ENCODE measurements at regions not wholly inside any gene's neighbourhood (a gene's known extent, or its start where the extent isn't known, plus 50 kb on each side); places are given as distances from the start of the nearest gene placed in this dataset.

DNA sequence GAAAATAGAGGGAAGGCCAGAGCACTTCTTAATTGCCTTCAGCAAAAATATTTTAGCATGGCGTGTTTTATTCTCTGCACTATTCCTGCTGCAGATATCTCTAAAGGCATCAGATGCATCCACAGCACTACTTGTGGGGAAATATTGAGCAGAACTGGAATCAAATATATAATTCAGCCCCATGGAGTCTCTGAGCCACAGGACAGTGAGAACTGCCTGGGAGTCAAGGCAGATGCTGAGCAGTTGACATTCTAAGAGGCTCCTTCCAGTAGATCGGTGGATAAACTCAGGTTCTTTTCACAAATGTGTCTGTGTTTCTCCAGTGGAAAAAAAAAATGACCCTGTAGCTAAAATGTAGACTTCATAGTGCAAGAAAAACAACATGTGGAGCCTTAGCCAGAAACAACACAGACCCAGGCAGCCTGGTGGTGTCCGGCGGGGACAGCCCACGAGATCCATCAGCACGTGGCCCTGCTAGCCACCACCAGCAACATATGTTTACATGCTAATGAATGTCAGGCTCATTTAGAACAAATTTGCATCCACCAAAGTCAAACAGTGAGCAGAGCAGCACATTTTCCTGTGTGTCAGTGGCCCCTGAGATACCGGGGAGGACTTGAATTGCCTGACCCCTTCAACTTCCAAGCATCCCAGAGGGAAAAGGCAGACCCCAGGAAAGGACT lies 123.3 kb upstream of the PFKP start:
- TF ChIP-seq YY1 (IDR thresholded peaks at IDR 0.05; ENCODE audit: insufficient read depth, insufficient read length): no peak
- TF ChIP-seq ZNF274 (IDR thresholded peaks at IDR 0.05; ENCODE audit: low read depth, low read length): no peak
- no peak for TF ChIP-seq SUZ12 (IDR thresholded peaks at IDR 0.05; ENCODE audit: extremely low read depth, insufficient read depth, insufficient read length)

All from NT2/D1 (cell line).